ENCODE measurements at regions not wholly inside any gene's neighbourhood (a gene's known extent, or its start where the extent isn't known, plus 50 kb on each side); places are given as distances from the start of the nearest gene placed in this dataset.

GRCh38 chr3:187995043-187995400 lies 158.9 kb upstream of the LPP start:
- Mint-ChIP-seq H3K4me1 (ENCODE audit: unreplicated experiment) (peaks cover 26% of the 10 kb centered on the region), H3K27ac (ENCODE audit: unreplicated experiment) (no peak overlapping the region), H3K9me3 (ENCODE audit: unreplicated experiment) (no peaks in the 10 kb centered on the region), H3K4me3 (ENCODE audit: unreplicated experiment) (no peak overlapping the region), H3K36me3 (ENCODE audit: unreplicated experiment) (no peaks in the 10 kb centered on the region), H3K27me3 (ENCODE audit: unreplicated experiment) (no peaks in the 10 kb centered on the region)
- TF ChIP-seq CTCF (IDR thresholded peaks at IDR 0.05): no peak
- no peak for DNase-seq (ENCODE audit: extremely low spot score, unreplicated experiment)

- Mint-ChIP-seq H3K36me3 (ENCODE audit: unreplicated experiment) (no peaks in the 10 kb centered on the region), H3K27me3 (ENCODE audit: unreplicated experiment) (no peaks in the 10 kb centered on the region), H3K4me1 (ENCODE audit: unreplicated experiment) (peaks cover 24% of the 10 kb centered on the region), H3K9me3 (ENCODE audit: unreplicated experiment) (no peaks in the 10 kb centered on the region), H3K4me3 (ENCODE audit: unreplicated experiment) (no peak overlapping the region), H3K27ac (ENCODE audit: unreplicated experiment) (no peak overlapping the region)
- no peak for DNase-seq (ENCODE audit: extremely low spot score, unreplicated experiment)
- no peak for TF ChIP-seq CTCF (IDR thresholded peaks at IDR 0.05)
Measured at GRCh38 chr3:187995667-187996066, 158.3 kb upstream of the LPP start.

GRCh38 chr3:187996609-187997008 lies 157.3 kb upstream of the LPP start:
- DNase-seq (ENCODE audit: extremely low spot score, unreplicated experiment): no peak
- no peak for TF ChIP-seq CTCF (IDR thresholded peaks at IDR 0.05)
- H3K27ac Mint-ChIP-seq (ENCODE audit: unreplicated experiment): no peak overlapping the region
- H3K4me1 Mint-ChIP-seq (ENCODE audit: unreplicated experiment): peaks cover 24% of the 10 kb centered on the region
- H3K9me3 Mint-ChIP-seq (ENCODE audit: unreplicated experiment): no peaks in the 10 kb centered on the region
- no peaks in the 10 kb centered on the region for H3K27me3 Mint-ChIP-seq (ENCODE audit: unreplicated experiment)
- H3K36me3 Mint-ChIP-seq (ENCODE audit: unreplicated experiment): no peaks in the 10 kb centered on the region
- H3K4me3 Mint-ChIP-seq (ENCODE audit: unreplicated experiment): no peak overlapping the region

DNA sequence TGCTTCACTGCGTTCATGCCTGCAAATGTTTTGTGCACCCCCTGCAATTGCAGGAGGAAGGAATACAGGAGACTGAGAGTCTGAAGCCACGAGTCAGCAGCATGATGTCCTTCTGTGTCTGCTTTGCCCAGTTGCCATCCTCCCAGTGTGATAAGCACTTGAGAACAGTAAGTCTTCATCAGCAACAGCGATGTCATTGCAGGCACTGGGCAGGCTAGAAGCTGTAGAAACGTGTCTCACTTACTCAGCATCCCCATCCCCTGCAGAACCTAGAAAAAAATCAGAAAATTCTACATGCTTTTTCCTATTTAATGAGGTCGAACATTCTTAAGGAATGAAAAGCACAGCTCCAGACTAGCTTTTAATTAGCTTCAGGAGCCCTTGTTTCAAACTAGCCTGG lies 156.5 kb upstream of the LPP start:
- DNase-seq (ENCODE audit: extremely low spot score, unreplicated experiment): no peak
- Mint-ChIP-seq H3K4me3 (ENCODE audit: unreplicated experiment) (no peak overlapping the region), H3K9me3 (ENCODE audit: unreplicated experiment) (no peaks in the 10 kb centered on the region), H3K36me3 (ENCODE audit: unreplicated experiment) (no peaks in the 10 kb centered on the region), H3K27me3 (ENCODE audit: unreplicated experiment) (no peaks in the 10 kb centered on the region), H3K27ac (ENCODE audit: unreplicated experiment) (no peak overlapping the region), H3K4me1 (ENCODE audit: unreplicated experiment) (peaks cover 21% of the 10 kb centered on the region)
- TF ChIP-seq CTCF (IDR thresholded peaks at IDR 0.05): no peak

DNA sequence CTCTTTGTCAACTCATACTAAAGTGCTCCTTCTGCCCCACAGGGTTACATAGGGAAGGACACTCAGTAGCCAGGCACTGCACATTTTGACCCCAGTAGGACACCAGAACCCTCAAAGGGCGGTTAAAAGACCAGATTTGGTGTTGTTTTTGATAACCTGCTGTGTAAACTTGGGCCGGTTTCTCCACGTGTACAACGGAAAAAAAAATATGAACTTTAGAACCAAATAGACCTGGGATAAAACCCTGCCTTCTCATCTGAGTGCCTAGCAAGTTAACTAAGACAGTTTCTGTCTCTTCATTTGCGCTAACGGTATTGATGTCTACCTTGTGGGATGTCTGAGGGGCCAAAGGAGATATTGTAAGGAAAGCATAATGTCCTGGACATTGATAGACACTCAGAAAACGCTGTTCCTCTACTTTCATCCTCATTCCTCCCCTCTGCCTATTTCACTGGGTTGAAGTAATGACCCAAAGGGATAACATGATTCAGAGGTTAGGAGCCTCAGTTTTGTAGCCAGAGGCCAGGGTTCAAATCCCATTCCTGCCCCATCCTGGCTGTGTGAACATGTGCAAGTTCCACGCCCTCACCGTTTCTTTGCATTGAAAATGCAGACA lies 155.9 kb upstream of the LPP start:
- Mint-ChIP-seq H3K36me3 (ENCODE audit: unreplicated experiment) (no peaks in the 10 kb centered on the region), H3K4me1 (ENCODE audit: unreplicated experiment) (peaks cover 16% of the 10 kb centered on the region), H3K9me3 (ENCODE audit: unreplicated experiment) (no peaks in the 10 kb centered on the region), H3K27ac (ENCODE audit: unreplicated experiment) (no peak overlapping the region), H3K27me3 (ENCODE audit: unreplicated experiment) (no peaks in the 10 kb centered on the region), H3K4me3 (ENCODE audit: unreplicated experiment) (no peak overlapping the region)
- TF ChIP-seq CTCF (IDR thresholded peaks at IDR 0.05): no peak
- DNase-seq (ENCODE audit: extremely low spot score, unreplicated experiment): no peak

All from osteocyte (in vitro differentiated cells).